Astrocyte of the cerebellum (primary cell): ENCODE measurements at regions not wholly inside any gene's neighbourhood (a gene's known extent, or its start where the extent isn't known, plus 50 kb on each side); places are given as distances from the start of the nearest gene placed in this dataset.
A peak's percentile ranks its signal among the peaks of the same experiment; 100 is the strongest.
"Not testable (repeated sequence)": the region's sequence is repeated elsewhere in the genome, so short reads cannot be mapped to it uniquely, and the experiment has no call there.

Experiments
- DNase-seq: peaks from one replicate; pipeline ENCODE4 v3.0.0-alpha.2; 2011; ENCODE audit warnings: low read depth
- H3K4me3 ChIP-seq: 2 replicates; pipeline ENCODE4 v1.5.1; 2011; ENCODE audit warnings: mild to moderate bottlenecking, low read depth, low read length, moderate library complexity
- in situ Hi-C: cut with HindIII; loops from 2 replicates; pipeline ENCODE4 v1.10.0; 2017; ENCODE audit warnings: low sequenced_read_pairs
- TF ChIP-seq, protein P1 (sequence below): IDR thresholded peaks from 2 replicates; pipeline ENCODE4 v1.5.1; 2012; ENCODE audit warnings: low read length, low read depth, moderate library complexity, mild to moderate bottlenecking; ENCODE audit errors: missing control alignments

DNA sequence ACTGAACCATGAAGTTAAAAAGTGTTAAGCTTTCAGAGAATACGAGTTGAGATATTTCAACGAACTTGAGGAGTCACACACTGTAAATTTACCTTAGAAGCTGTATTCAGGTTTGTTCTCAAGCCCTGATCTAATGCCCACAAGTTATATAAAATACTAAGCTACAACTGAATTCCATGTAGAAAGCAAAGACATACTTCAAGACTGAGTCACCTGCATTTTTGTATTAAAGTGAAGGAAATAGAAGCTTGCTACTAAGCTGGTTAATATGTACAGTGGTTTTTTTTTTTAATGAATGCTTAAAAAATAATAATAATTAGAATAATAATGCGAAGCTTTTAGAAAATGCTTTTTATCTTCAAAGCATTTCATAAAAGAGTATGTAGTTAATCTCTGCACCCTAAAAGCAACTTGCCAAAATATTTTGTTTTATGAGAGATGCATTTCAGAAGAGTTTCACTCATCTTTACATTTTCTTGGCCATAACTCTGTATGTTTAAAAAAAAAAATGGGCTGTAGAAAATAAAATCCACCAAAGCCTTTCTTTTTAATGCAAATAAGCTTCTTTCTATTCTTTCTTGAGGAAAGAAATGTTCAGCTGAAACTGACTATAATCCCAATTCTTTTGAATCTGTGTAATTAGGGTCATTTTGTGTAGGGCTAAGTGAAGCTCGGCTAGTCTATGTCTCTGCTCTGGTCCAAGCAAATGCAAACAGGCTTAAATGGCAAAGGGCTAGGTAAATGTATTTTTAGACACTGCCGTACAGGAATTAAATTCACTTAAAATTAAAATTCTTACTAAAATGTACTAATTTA lies 1047.5 kb upstream of the FLRT2 start:
- DNase-seq: peak; percentile 52
- no peak overlapping the region for H3K4me3 ChIP-seq
- in situ Hi-C loops: no loop called here
- TF ChIP-seq, protein P1, sequence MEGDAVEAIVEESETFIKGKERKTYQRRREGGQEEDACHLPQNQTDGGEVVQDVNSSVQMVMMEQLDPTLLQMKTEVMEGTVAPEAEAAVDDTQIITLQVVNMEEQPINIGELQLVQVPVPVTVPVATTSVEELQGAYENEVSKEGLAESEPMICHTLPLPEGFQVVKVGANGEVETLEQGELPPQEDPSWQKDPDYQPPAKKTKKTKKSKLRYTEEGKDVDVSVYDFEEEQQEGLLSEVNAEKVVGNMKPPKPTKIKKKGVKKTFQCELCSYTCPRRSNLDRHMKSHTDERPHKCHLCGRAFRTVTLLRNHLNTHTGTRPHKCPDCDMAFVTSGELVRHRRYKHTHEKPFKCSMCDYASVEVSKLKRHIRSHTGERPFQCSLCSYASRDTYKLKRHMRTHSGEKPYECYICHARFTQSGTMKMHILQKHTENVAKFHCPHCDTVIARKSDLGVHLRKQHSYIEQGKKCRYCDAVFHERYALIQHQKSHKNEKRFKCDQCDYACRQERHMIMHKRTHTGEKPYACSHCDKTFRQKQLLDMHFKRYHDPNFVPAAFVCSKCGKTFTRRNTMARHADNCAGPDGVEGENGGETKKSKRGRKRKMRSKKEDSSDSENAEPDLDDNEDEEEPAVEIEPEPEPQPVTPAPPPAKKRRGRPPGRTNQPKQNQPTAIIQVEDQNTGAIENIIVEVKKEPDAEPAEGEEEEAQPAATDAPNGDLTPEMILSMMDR: no peak

DNA sequence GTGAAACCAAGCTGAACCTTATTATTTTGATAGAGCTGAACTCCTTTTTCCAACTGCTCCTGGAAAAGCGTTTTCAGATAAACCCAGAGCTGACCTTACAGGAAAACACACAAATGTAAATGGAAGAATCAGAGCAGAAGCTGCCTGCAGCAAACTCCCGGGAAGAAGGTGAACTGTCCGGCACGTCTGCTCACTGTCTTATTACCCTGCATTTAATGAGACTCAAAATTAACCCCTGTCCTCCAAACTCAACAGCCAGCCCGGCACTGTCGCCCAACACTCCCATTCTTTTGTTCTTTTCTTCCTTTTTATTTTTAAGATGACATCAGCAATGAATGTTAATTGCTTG lies 1046.9 kb upstream of the FLRT2 start:
- in situ Hi-C loops: no loop called here
- TF ChIP-seq, protein P1: no peak
- no peak for DNase-seq
- no peak overlapping the region for H3K4me3 ChIP-seq

- H3K4me3 ChIP-seq, DNase-seq, in situ Hi-C loops: not testable (repeated sequence)
Observed at GRCh38 chr14:84484243-84484642, 1045.7 kb upstream of the FLRT2 start.

GRCh38 chr14:84485036-84485435 lies 1044.9 kb upstream of the FLRT2 start:
- in situ Hi-C loops: no loop called here
- H3K4me3 ChIP-seq: no peak overlapping the region
- no peak for DNase-seq
- TF ChIP-seq, protein P1: no peak

DNA sequence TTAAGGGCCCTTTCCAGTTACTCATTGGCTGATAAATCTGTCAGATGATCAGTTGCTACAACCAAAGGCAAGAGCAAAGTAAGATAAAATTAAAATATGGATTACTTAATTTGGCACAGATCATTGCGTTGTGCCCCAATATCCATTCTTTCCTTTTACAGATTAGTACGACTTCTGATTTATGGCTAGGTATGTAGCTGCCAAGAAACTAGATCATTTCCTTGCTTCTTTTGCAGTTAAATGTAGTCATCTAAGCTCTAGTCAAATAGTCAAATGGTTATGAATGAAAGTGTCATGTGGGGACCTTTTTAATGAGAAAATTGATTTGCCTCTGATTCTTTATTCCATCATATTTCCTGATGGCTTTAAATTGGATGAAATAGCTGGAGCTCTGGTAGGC lies 1039.9 kb upstream of the FLRT2 start:
- no peak overlapping the region for H3K4me3 ChIP-seq
- in situ Hi-C loops: no loop called here
- DNase-seq: no peak
- TF ChIP-seq, protein P1: no peak

DNA sequence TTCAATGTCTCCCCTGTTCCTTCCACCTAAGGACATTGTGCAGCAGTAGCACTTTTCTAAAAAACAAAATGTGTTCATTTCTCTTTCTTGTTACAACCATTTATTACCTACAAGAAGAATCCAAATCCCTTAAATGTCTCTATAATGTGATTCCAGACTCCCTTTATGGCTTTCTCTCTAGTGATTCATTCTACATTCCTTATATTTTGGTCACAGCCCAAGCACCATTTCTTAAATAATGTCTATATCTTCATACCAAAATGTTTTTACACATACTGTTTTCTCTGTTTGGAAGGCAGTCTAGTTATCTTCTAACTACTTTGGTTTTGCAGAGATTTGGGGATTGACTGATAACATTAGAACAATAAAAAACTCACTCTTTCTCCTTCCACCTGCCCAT lies 1037.3 kb upstream of the FLRT2 start:
- H3K4me3 ChIP-seq: no peak overlapping the region
- DNase-seq: no peak
- TF ChIP-seq, protein P1: no peak
- in situ Hi-C loops: no loop called here

GRCh38 chr14:84493779-84494178 lies 1036.2 kb upstream of the FLRT2 start:
- H3K4me3 ChIP-seq: no peak overlapping the region
- peak; percentile 19 for DNase-seq
- TF ChIP-seq, protein P1: no peak
- in situ Hi-C loops: no loop called here
